Effector memory CD4-positive, alpha-beta T cell (primary cell): ENCODE measurements at regions not wholly inside any gene's neighbourhood (a gene's known extent, or its start where the extent isn't known, plus 50 kb on each side); places are given as distances from the start of the nearest gene placed in this dataset.

Source experiments
- DNase-seq, 3 donors: peaks; one replicate each; pipeline ENCODE4 v3.0.0-alpha.2; 2020
- H3K27ac ChIP-seq: 2 replicates; pipeline ENCODE4 v1.7.0; 2013; ENCODE audit warnings: mild to moderate bottlenecking, low read length, moderate library complexity; ENCODE audit not compliant: insufficient read depth, poor library complexity, severe bottlenecking
- H3K27me3 ChIP-seq: replicated peaks from 2 replicates; pipeline ENCODE4 v1.7.0; 2013; ENCODE audit warnings: mild to moderate bottlenecking, low read length; ENCODE audit not compliant: insufficient read depth, control insufficient read depth, poor library complexity, severe bottlenecking
- H3K36me3 ChIP-seq: 2 replicates; pipeline ENCODE4 v1.7.0; 2013; ENCODE audit warnings: mild to moderate bottlenecking, low read length, moderate library complexity; ENCODE audit not compliant: control insufficient read depth, insufficient read depth
- H3K4me1 ChIP-seq: 2 replicates; pipeline ENCODE4 v1.7.0; 2013; ENCODE audit warnings: low read length, mild to moderate bottlenecking; ENCODE audit not compliant: control insufficient read depth, insufficient read depth, poor library complexity, severe bottlenecking
- H3K4me3 ChIP-seq: 2 replicates; pipeline ENCODE4 v1.7.0; 2013; ENCODE audit warnings: low read length, low read depth, mild to moderate bottlenecking; ENCODE audit not compliant: insufficient read depth, poor library complexity, severe bottlenecking
- H3K9me3 ChIP-seq: 2 replicates; pipeline ENCODE4 v1.7.0; 2013; ENCODE audit warnings: mild to moderate bottlenecking, low read length, moderate library complexity; ENCODE audit not compliant: control insufficient read depth

GRCh38 chr15:62636823-62637573, 405.5 kb upstream of the TPM1 start:
- Histone ChIP-seq H3K27ac (no peak overlapping the region), H3K4me3 (no peak overlapping the region), H3K36me3 (no peaks in the 10 kb centered on the region), H3K27me3 (no peaks in the 10 kb centered on the region), H3K9me3 (no peaks in the 10 kb centered on the region), H3K4me1 (no peaks in the 10 kb centered on the region)
- DNase-seq: no peak

- Histone ChIP-seq H3K27me3 (no peaks in the 10 kb centered on the region), H3K9me3 (no peaks in the 10 kb centered on the region), H3K36me3 (no peaks in the 10 kb centered on the region), H3K4me3 (no peak overlapping the region), H3K4me1 (no peaks in the 10 kb centered on the region), H3K27ac (no peak overlapping the region)
- no peak for DNase-seq
Observed at GRCh38 chr15:62637574-62637897, 405.0 kb upstream of the TPM1 start.

DNA sequence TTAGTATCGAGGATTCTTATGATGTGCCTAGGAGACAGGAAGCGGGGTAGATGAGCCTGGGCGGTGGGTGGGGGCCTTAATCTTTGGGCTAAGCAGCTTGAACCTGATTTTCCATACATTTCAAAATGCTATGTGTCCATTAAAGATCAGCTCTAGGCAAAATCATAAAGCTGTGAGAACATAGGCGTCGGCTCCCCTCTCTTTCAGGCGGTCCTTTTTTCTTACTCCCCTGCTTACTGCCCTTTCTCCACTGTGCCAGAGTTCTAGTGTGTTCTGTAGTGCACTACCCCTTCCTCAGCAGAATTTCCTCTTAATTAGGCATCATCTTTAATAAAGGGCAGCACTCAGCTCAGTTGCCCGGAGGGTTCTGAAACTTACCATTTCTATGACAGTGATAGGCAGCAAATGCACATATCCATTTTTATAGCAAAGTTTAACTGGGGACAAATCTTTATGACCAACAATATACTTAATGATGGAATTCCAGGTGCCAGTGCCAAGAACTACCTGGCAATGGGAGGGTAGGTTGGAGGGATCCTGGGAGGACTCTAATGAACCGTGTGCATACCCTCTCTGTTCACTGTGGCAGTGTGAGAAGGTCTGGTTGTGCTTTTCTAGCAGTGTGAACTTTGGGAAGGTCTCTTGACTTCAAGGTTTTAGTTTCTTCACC, 404.5 kb upstream of the TPM1 start:
- Histone ChIP-seq H3K27ac (no peak overlapping the region), H3K4me3 (no peak overlapping the region), H3K4me1 (no peaks in the 10 kb centered on the region), H3K27me3 (no peaks in the 10 kb centered on the region), H3K9me3 (no peaks in the 10 kb centered on the region), H3K36me3 (no peaks in the 10 kb centered on the region)
- no peak for DNase-seq

GRCh38 chr15:62639432-62639831, 403.1 kb upstream of the TPM1 start:
- Histone ChIP-seq H3K27me3 (no peaks in the 10 kb centered on the region), H3K4me1 (no peaks in the 10 kb centered on the region), H3K9me3 (no peaks in the 10 kb centered on the region), H3K4me3 (no peak overlapping the region), H3K36me3 (no peaks in the 10 kb centered on the region), H3K27ac (no peak overlapping the region)
- no peak for DNase-seq

DNA sequence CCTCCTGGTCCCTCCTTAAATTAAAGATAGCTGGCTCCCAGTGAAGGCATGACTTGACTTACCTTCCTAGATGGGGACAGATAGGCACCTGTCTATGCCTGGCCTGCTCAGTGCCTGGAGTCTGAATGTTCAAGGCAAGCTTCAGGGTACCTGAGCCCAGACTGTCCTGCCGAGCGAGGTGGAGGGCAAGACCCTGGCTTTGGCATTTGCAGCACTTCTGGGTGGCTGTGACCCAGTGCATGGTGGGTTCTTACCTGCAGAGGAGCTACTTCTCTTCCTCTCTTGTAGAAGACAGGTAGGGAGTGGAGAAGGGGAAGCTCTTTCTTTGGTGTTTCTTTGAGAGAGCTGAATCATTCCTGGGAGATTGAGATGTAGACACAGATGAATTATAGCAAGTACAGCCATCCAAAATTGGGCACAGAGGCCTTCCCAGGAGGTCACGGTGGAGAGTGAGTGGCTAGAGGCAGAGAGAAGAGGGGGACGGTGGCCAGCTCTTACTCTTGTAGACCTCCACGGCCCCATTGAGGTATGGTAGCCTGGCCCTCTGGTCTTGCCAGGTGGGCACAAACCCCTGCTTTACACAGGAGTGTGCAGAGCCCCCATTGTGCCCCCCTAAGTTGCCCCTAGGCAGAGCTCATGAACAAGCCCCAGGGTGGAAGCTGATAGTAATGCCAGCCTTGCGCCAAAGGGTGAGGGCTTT, 402.5 kb upstream of the TPM1 start:
- Histone ChIP-seq H3K27me3 (no peaks in the 10 kb centered on the region), H3K36me3 (no peaks in the 10 kb centered on the region), H3K9me3 (no peaks in the 10 kb centered on the region), H3K4me1 (no peaks in the 10 kb centered on the region), H3K27ac (no peak overlapping the region), H3K4me3 (no peak overlapping the region)
- no peak for DNase-seq

DNA sequence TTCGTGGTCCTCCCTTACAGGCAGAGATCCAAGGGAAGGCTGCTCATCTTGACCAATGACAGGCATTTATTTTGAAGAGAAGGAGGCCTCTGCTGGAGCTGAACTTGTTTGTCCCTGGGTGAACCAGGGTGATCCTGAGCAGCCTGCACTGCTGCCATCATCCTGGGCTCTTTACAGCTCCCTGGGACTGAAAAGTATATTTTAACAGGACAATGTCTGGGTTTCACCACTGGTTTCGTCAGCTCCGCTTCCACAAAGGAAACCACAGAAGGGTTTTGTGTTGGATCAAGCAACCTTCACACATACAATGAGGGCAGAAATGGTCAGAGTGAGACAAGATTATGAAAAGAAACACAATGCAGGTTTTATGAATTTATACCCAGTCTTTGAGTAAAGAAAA, 400.7 kb upstream of the TPM1 start:
- Histone ChIP-seq H3K9me3 (no peaks in the 10 kb centered on the region), H3K4me3 (no peak overlapping the region), H3K36me3 (no peaks in the 10 kb centered on the region), H3K4me1 (no peaks in the 10 kb centered on the region), H3K27ac (no peak overlapping the region), H3K27me3 (no peaks in the 10 kb centered on the region)
- no peak for DNase-seq

DNA sequence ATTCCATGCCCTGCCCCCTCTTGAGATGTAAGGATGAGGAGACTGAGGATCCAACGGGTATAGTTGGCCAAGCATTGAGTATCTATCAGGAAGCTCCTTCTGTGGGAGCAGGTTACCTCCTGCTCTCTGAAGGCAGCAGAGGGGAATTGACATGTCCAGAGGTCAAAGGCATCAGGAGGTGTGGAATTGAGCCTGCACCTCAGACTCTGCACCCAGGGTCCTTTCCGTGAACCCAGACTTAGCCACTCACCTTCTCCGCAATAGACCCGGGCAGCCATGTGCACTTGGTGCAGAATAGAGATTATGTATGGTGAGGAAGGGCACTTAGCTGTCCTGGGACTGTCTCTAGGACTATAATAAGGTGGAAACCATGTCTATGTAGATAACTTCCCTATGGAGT, 399.0 kb upstream of the TPM1 start:
- no peaks in the 10 kb centered on the region for H3K27me3 ChIP-seq
- H3K4me3 ChIP-seq: no peak overlapping the region
- no peaks in the 10 kb centered on the region for H3K4me1 ChIP-seq
- no peaks in the 10 kb centered on the region for H3K9me3 ChIP-seq
- DNase-seq: no peak
- H3K27ac ChIP-seq: no peak overlapping the region
- no peaks in the 10 kb centered on the region for H3K36me3 ChIP-seq

DNA sequence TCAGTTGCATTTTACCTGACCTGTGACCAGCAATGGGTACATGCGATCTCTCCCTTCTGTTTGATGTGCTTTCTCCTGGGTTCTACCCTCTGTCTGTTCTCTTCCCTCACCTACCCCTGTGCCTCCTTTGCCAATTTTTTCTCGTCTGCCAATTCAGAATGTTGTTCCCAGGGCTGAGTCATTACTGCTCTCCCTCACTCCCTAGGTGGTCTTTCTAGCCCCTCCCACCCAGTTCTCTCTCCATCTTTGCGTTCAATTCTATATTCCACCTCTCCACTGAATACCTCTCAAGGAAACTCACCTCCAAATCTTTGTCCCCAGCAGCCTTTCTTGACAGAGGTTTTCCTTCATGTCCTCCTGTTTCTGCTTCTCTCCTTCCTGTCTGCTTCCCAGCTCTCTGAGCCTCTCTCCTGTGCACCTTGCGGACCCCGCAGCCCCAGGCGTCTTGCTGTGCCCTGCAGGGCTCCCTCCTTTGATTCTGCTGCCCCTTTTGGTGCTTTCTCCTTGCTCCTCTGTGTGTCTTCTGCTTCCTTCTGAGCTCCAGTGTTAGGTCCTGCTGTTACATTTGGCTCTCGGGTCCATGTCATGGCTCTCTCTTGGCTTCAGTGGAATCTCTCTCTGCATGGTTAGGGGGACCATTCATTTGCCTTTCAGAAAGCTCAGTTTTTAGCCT, 398.2 kb upstream of the TPM1 start:
- no peaks in the 10 kb centered on the region for H3K27me3 ChIP-seq
- H3K4me1 ChIP-seq: no peaks in the 10 kb centered on the region
- H3K27ac ChIP-seq: no peak overlapping the region

DNA sequence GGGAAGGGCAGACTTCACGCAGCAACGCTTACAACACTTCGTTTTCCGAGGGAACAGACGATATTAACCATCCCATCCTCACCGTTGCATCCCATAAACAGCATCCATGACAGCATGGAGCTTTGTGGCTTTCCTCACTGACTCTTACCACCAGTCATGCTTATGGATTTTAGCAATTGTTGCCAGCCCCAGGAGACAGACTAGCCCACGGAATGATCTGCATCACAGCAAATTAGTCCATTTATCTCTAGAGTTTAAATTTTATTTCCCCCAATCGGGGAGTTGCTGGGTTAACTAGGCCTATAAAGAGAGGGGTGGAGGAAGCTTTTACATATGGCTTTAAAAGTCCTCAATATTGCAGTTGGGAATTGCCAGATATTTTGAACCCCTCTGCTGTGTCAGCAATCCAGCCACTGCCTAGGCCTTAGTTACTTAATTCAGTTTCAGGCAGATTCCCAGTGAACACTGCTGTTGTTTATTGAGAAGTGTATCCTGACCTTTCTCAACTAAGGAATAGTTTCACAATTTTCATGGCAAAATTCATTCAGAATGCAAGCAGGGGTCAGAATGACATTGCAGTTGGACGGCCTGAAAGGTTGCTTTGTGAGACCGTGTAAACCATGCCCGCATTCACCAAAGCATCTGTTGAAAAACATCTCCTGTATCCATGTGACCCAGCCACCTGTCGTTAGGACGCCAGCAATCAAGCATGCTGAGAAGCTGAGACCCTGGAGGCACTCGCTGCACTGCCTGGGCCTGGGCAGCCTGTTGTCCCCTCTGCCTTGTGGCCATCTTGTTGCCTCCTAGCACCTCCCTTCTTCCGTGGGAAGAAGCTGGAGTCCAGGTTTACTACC, 397.4 kb upstream of the TPM1 start:
- Histone ChIP-seq H3K4me1 (no peaks in the 10 kb centered on the region), H3K4me3 (no peak overlapping the region), H3K27ac (no peak overlapping the region), H3K36me3 (no peaks in the 10 kb centered on the region), H3K27me3 (no peaks in the 10 kb centered on the region), H3K9me3 (no peaks in the 10 kb centered on the region)
- DNase-seq: no peak

More for the DNA sequence above, 398.2 kb upstream of the TPM1 start:
- no peak for DNase-seq
- Histone ChIP-seq H3K36me3 (no peaks in the 10 kb centered on the region), H3K9me3 (no peaks in the 10 kb centered on the region), H3K4me3 (no peak overlapping the region)
